Esophagus (tissue), 2 donors: ENCODE measurements at regions not wholly inside any gene's neighbourhood (a gene's known extent, or its start where the extent isn't known, plus 50 kb on each side); places are given as distances from the start of the nearest gene placed in this dataset.

ENCODE experiments used
- H3K27ac ChIP-seq, 2 donors: one replicate each; pipeline ENCODE4 v1.5.1; 2013; ENCODE audit warnings: low read depth in 2 of 2, mild to moderate bottlenecking in 2 of 2, inconsistent platforms in 1 of 2, low read length in 1 of 2, moderate library complexity in 1 of 2
- H3K27me3 ChIP-seq, 2 donors: one replicate each; pipeline ENCODE4 v1.6.1; 2013; ENCODE audit warnings: low read length in 2 of 2, control low read depth in 1 of 2, mild to moderate bottlenecking in 1 of 2; ENCODE audit not compliant: insufficient read depth in 2 of 2, control insufficient read depth in 1 of 2
- H3K36me3 ChIP-seq, 2 donors: one replicate each; pipeline ENCODE4 v1.6.1; 2013; ENCODE audit warnings: low read length in 1 of 2; ENCODE audit not compliant: control insufficient read depth in 2 of 2, insufficient read depth in 2 of 2
- H3K4me1 ChIP-seq, 2 donors: one replicate each; pipeline ENCODE4 v1.6.1; 2013; ENCODE audit warnings: low read length in 1 of 2; ENCODE audit not compliant: control insufficient read depth in 2 of 2, insufficient read depth in 2 of 2
- H3K4me3 ChIP-seq, 2 donors: one replicate each; pipeline ENCODE4 v1.5.1; 2013; ENCODE audit warnings: low read length in 2 of 2, mild to moderate bottlenecking in 2 of 2, low read depth in 1 of 2, moderate library complexity in 1 of 2
- H3K9me3 ChIP-seq, 2 donors: one replicate each; pipeline ENCODE4 v1.6.1; 2013; ENCODE audit warnings: mild to moderate bottlenecking in 2 of 2, low read depth in 1 of 2, low read length in 1 of 2, moderate library complexity in 1 of 2; ENCODE audit not compliant: control insufficient read depth in 2 of 2, insufficient read depth in 1 of 2
- WGBS, 2 donors: extraction: QIAGEN DNeasy Blood & Tissue Kit; methylation state at CpG; one replicate each; pipeline ENCODE4 v1.1.7; 2013; 5-methylcytosine and 5-hydroxymethylcytosine counted together
- donor health status: healthy with polysubstance abuse.
- donor health status: Bipolar disorder and iron deficiency.

GRCh38 chr16:63904930-63905329 is 1216.9 kb downstream of the CDH11 start:
- Histone ChIP-seq H3K27ac (no peak overlapping the region), H3K4me3 (no peak overlapping the region), H3K36me3 (no peaks in the 10 kb centered on the region), H3K9me3 (no peaks in the 10 kb centered on the region), H3K27me3 (no peaks in the 10 kb centered on the region), H3K4me1 (no peaks in the 10 kb centered on the region)
- WGBS, 2 donors: 87 to 92% methylated on average over 2 of the region's 2 CpGs

DNA sequence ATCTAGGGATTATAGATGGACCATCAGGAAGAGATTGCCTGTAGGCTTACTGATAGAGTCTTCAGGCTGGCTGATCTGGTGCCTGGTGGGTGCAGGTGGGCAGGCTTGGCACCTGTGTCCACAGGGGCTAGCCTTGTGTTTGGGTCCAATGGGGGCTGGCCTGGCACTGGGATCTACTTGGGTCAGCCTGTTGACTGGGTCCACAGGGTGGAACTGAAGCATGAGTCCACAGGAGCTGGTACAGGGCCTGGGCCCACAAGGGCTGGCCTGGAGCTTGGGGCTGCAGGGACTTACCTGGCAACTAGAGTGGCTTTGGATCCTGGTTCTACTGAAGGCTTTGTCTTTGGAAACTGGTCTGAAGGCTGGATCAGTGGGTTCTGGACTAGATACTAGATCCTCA is 1217.7 kb downstream of the CDH11 start:
- H3K4me1 ChIP-seq: no peaks in the 10 kb centered on the region

DNA sequence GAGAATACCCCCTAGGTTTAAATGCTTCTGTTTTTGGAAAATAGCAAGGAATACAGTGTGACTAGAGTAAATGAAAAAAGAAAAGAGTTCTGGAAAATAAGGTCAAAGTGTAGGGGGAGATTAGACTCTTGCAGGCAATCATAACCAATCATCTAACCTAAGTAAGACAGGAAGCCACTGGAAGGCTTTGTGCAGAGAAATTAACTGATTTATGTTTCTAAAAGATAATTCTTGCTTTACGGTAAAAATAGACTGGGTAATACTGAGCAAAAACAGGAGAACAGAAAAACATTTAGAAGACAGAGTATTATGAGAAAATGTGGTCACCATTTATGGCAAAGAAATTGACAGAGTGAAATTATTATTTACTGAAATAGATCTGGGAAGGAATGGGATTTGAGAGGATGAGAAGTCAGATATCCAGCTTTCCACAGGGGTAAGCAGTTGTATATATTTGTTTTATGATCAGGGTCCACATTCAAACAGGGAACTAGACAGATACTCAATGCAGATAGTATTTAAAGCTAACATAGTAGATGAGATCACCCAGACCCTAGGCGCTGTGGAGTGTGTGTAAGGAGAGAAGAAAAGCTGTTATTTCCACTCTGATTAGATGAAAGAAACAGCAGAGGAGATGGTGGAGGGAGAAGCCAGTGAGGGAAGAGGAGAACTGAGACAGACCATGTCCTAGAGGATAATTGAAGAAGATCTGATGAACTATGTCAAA is 1225.3 kb downstream of the CDH11 start:
- no peak overlapping the region for H3K27ac ChIP-seq
- no peaks in the 10 kb centered on the region for H3K9me3 ChIP-seq
- 78 to 83% methylated on average over 2 of the region's 2 CpGs for WGBS, 2 donors

More for the DNA sequence above, 1217.7 kb downstream of the CDH11 start:
- H3K9me3 ChIP-seq: no peaks in the 10 kb centered on the region
- H3K36me3 ChIP-seq: no peaks in the 10 kb centered on the region
- H3K27me3 ChIP-seq: no peaks in the 10 kb centered on the region
- H3K4me3 ChIP-seq: no peak overlapping the region
- no peak overlapping the region for H3K27ac ChIP-seq

GRCh38 chr16:63890723-63891122 is 1231.1 kb downstream of the CDH11 start:
- Histone ChIP-seq H3K9me3 (no peaks in the 10 kb centered on the region), H3K4me1 (no peaks in the 10 kb centered on the region), H3K36me3 (no peaks in the 10 kb centered on the region), H3K27ac (no peak overlapping the region), H3K4me3 (no peak overlapping the region), H3K27me3 (no peaks in the 10 kb centered on the region)

More for the DNA sequence above, 1225.3 kb downstream of the CDH11 start:
- Histone ChIP-seq H3K27me3 (no peaks in the 10 kb centered on the region), H3K36me3 (no peaks in the 10 kb centered on the region), H3K4me3 (no peak overlapping the region), H3K4me1 (no peaks in the 10 kb centered on the region)

GRCh38 chr16:63890081-63890480 is 1231.8 kb downstream of the CDH11 start:
- Histone ChIP-seq H3K27me3 (no peaks in the 10 kb centered on the region), H3K9me3 (no peaks in the 10 kb centered on the region), H3K27ac (no peak overlapping the region), H3K4me1 (no peaks in the 10 kb centered on the region), H3K36me3 (no peaks in the 10 kb centered on the region), H3K4me3 (no peak overlapping the region)
- 9 to 16% methylated on average over 1 of the region's 1 CpG for WGBS, 2 donors

- Histone ChIP-seq H3K36me3 (no peaks in the 10 kb centered on the region), H3K27me3 (no peaks in the 10 kb centered on the region), H3K27ac (no peak overlapping the region), H3K4me3 (no peak overlapping the region), H3K4me1 (no peaks in the 10 kb centered on the region), H3K9me3 (no peaks in the 10 kb centered on the region)
Observed at GRCh38 chr16:63883091-63883490, 1238.8 kb downstream of the CDH11 start.

DNA sequence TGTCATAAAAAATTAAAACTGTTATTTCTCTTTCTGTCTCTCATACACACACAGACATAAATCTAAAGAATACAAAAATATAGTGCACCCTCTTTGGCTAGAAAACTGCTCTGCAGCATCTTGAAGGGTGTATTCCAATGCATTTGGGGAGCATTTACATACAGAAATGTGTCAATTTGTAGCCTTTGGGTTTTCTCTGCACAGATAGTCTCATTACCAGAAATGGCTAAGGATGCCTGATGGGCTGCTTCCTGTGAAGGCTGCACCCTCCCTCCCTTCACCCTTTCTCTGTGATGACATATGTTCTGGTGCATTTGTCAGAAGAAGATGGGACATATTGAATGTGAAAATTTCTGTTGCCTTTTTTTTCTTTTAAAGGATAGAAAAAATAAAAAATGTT is 1239.3 kb downstream of the CDH11 start:
- Histone ChIP-seq H3K9me3 (no peaks in the 10 kb centered on the region), H3K36me3 (no peaks in the 10 kb centered on the region), H3K27me3 (no peaks in the 10 kb centered on the region), H3K4me3 (no peak overlapping the region), H3K4me1 (no peaks in the 10 kb centered on the region), H3K27ac (no peak overlapping the region)

DNA sequence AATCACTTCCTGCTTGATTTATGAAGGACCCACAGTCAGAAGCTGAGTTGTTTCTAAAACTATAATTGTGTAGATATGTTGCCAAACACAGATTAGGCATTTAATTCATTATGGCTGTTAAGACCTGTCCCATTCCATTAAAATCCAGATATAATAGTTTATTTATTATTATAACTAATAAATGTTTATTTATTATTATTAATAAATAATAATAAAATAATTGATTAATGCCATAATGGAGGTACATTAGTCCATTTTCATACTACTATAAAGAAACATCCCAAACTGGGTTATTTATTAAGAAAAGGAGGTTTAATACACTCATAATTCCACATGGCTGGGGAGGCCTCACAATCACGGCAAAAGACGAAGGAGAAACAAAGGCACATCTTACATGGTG is 1240.9 kb downstream of the CDH11 start:
- WGBS, 2 donors: 95 to 100% methylated on average over 2 of the region's 2 CpGs
- H3K4me3 ChIP-seq: no peak overlapping the region
- H3K36me3 ChIP-seq: no peaks in the 10 kb centered on the region

GRCh38 chr16:63877401-63877800 is 1244.5 kb downstream of the CDH11 start:
- 81% methylated on average over 3 of the region's 3 CpGs for WGBS, 2 donors
- Histone ChIP-seq H3K27me3 (no peaks in the 10 kb centered on the region), H3K4me1 (no peaks in the 10 kb centered on the region)

More for the DNA sequence above, 1240.9 kb downstream of the CDH11 start:
- Histone ChIP-seq H3K27ac (no peak overlapping the region), H3K9me3 (no peaks in the 10 kb centered on the region), H3K27me3 (no peaks in the 10 kb centered on the region), H3K4me1 (no peaks in the 10 kb centered on the region)

GRCh38 chr16:63876103-63876502 is 1245.8 kb downstream of the CDH11 start:
- Histone ChIP-seq H3K4me3 (no peak overlapping the region), H3K9me3 (no peaks in the 10 kb centered on the region), H3K4me1 (no peaks in the 10 kb centered on the region), H3K27me3 (no peaks in the 10 kb centered on the region), H3K27ac (no peak overlapping the region), H3K36me3 (no peaks in the 10 kb centered on the region)

More at GRCh38 chr16:63877401-63877800, 1244.5 kb downstream of the CDH11 start:
- no peak overlapping the region for H3K4me3 ChIP-seq
- H3K27ac ChIP-seq: no peak overlapping the region
- no peaks in the 10 kb centered on the region for H3K9me3 ChIP-seq
- H3K36me3 ChIP-seq: no peaks in the 10 kb centered on the region
